ENCODE measurements at regions not wholly inside any gene's neighbourhood (a gene's known extent, or its start where the extent isn't known, plus 50 kb on each side); places are given as distances from the start of the nearest gene placed in this dataset.
"Not testable (repeated sequence)": the region's sequence is repeated elsewhere in the genome, so short reads cannot be mapped to it uniquely, and the experiment has no call there.

- no peak for DNase-seq (ENCODE audit: low spot score)
Observed at GRCh38 chr7:96770758-96771157, 61.1 kb upstream of the SEM1 start.

- DNase-seq (ENCODE audit: low spot score): no peak
Observed at GRCh38 chr7:96772139-96772694, 62.6 kb upstream of the SEM1 start.

GRCh38 chr7:96773483-96773882, 63.8 kb upstream of the SEM1 start:
- DNase-seq (ENCODE audit: low spot score): no peak

- DNase-seq (ENCODE audit: low spot score): no peak
Observed at GRCh38 chr7:96774358-96774757, 64.7 kb upstream of the SEM1 start.

- no peak for DNase-seq (ENCODE audit: low spot score)
Observed at GRCh38 chr7:96775046-96775445, 65.4 kb upstream of the SEM1 start.

GRCh38 chr7:96778263-96778662, 68.6 kb upstream of the SEM1 start:
- DNase-seq (ENCODE audit: low spot score): peak; percentile 18

- DNase-seq (ENCODE audit: low spot score): no peak
Observed at GRCh38 chr7:96781919-96782318, 72.3 kb upstream of the SEM1 start.

GRCh38 chr7:96782686-96783298, 73.1 kb upstream of the SEM1 start:
- DNase-seq (ENCODE audit: low spot score): not testable (repeated sequence)

- no peak for DNase-seq (ENCODE audit: low spot score)
Observed at GRCh38 chr7:96784597-96784996, 75.0 kb upstream of the SEM1 start.

- DNase-seq (ENCODE audit: low spot score): no peak
Observed at GRCh38 chr7:96786261-96786997, 76.8 kb upstream of the SEM1 start.

- no peak for DNase-seq (ENCODE audit: low spot score)
Observed at GRCh38 chr7:96786998-96787395, 77.4 kb upstream of the SEM1 start.

GRCh38 chr7:96789914-96790313, 80.3 kb upstream of the SEM1 start:
- DNase-seq (ENCODE audit: low spot score): no peak

GRCh38 chr7:96792115-96792514, 82.5 kb upstream of the SEM1 start:
- DNase-seq (ENCODE audit: low spot score): no peak

GRCh38 chr7:96794063-96794462, 84.4 kb upstream of the SEM1 start:
- no peak for DNase-seq (ENCODE audit: low spot score)

- DNase-seq (ENCODE audit: low spot score): no peak
Observed at GRCh38 chr7:96800122-96800521, 90.5 kb upstream of the SEM1 start.

GRCh38 chr7:96800824-96801223, 91.2 kb upstream of the SEM1 start:
- DNase-seq (ENCODE audit: low spot score): peak; percentile 22

- no peak for DNase-seq (ENCODE audit: low spot score)
Observed at GRCh38 chr7:96819111-96819700, 109.6 kb upstream of the SEM1 start.

GRCh38 chr7:96821131-96821530, 111.5 kb upstream of the SEM1 start:
- DNase-seq (ENCODE audit: low spot score): not testable (repeated sequence)

- DNase-seq (ENCODE audit: low spot score): no peak
Observed at GRCh38 chr7:96822824-96823223, 113.2 kb upstream of the SEM1 start.

GRCh38 chr7:96823274-96823673, 113.6 kb upstream of the SEM1 start:
- peak; percentile 10 for DNase-seq (ENCODE audit: low spot score)

GRCh38 chr7:96824686-96825085, 115.0 kb upstream of the SEM1 start:
- DNase-seq (ENCODE audit: low spot score): no peak

- no peak for DNase-seq (ENCODE audit: low spot score)
Observed at GRCh38 chr7:96825285-96825684, 115.6 kb upstream of the SEM1 start.

GRCh38 chr7:96826089-96826488, 116.4 kb upstream of the SEM1 start:
- peak; percentile 31 for DNase-seq (ENCODE audit: low spot score)
